Activated T-cell treated with anti-CD3 and anti-CD28 coated beads for 24 hours (primary cell): ENCODE measurements at regions not wholly inside any gene's neighbourhood (a gene's known extent, or its start where the extent isn't known, plus 50 kb on each side); places are given as distances from the start of the nearest gene placed in this dataset.
"Not testable (repeated sequence)": the region's sequence is repeated elsewhere in the genome, so short reads cannot be mapped to it uniquely, and the experiment has no call there.

Experiments
- DNase-seq: peaks from one replicate; pipeline ENCODE4 v3.0.0-alpha.2; 2020; ENCODE audit warnings: low read depth

- DNase-seq: not testable (repeated sequence)
Observed at GRCh38 chr7:159335181-159335926, 190.7 kb upstream of the VIPR2 start.

DNA sequence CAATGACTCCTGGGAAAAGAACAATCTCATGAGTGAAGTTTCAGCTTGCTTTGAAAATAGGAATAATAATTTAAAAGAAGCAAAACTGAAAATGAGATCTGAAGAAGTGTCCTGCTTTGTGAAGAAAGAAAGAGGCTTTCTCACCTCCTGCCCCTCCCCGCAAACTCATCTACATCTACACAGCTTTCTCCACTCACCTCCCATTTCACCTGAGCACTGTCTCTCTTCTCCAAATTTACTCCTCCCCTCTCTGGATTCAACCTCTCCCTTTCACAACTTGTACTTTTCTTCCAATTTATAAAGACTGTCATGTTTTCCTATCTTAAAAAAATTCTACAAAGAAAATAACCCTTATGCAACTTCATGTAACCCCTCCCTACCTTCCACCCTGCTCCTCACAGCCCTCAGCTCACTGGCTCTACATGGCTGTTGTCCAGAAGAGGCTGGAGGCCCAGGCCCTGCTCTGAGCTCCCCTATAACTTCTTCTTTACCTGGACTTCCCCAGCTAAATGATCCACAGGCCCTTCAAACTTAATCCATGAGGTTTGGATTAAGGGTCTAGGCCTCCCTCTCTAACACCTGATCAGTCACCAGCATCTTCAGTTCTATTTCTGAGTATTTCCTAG is 188.3 kb upstream of the VIPR2 start:
- not testable (repeated sequence) for DNase-seq

DNA sequence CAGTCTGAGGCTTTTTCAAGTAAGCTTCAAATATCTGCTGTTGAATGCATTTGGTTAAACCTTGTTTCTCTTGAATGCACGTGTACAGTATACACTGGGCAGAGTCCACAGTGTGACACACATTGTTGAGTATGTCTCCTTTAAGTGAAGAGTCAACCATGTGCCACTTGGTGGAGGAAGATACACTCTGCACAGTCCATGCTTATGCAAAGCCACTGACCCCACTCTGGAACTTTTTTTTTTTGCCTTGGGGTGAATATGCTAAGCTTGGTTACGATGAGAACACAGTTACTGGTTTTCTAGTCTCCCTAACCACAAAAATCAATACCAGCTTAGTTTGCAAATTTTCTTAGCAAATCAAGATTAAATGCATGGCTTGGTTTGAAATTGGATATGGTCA is 186.8 kb upstream of the VIPR2 start:
- no peak for DNase-seq

- DNase-seq: no peak
Observed at GRCh38 chr7:159329818-159330378, 185.2 kb upstream of the VIPR2 start.

GRCh38 chr7:159328096-159328495 is 183.4 kb upstream of the VIPR2 start:
- no peak for DNase-seq

GRCh38 chr7:159323359-159323758 is 178.7 kb upstream of the VIPR2 start:
- no peak for DNase-seq

DNA sequence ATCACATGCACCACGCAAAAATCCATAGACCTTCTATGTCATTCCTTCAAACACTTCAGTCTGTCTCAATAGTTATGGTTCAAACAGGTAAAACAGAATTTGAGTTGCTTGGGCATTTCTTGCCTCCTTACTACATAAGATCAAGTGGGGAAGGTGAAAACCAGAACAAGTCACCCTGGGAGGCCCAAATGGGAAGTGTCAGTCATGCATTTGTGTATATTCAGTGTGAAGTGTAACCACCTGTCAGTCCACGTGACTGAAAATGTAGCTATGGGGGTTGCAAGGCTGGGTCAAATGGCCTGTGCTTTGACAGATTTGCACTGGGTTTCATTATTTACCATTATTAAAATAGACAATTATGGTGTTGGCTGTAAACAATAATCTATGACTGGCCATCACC is 176.6 kb upstream of the VIPR2 start:
- DNase-seq: no peak

GRCh38 chr7:159318682-159319351 is 174.2 kb upstream of the VIPR2 start:
- no peak for DNase-seq

GRCh38 chr7:159317294-159317693 is 172.6 kb upstream of the VIPR2 start:
- no peak for DNase-seq

DNA sequence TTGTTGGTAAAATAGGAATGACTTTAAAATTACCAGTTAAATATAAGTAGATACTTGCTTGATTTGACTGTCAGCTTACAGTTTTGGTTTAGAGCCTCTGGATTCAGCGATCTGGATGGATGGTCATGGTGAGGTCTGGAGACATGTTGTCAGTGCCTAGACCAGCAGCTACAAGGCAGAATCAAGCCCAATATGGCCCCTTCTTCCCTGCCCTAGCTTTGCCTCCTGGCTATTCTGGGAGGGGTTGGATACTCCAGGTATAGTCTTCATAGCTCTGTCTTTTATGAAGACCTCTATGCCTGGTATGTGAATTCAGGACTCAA is 166.5 kb upstream of the VIPR2 start:
- DNase-seq: no peak

DNA sequence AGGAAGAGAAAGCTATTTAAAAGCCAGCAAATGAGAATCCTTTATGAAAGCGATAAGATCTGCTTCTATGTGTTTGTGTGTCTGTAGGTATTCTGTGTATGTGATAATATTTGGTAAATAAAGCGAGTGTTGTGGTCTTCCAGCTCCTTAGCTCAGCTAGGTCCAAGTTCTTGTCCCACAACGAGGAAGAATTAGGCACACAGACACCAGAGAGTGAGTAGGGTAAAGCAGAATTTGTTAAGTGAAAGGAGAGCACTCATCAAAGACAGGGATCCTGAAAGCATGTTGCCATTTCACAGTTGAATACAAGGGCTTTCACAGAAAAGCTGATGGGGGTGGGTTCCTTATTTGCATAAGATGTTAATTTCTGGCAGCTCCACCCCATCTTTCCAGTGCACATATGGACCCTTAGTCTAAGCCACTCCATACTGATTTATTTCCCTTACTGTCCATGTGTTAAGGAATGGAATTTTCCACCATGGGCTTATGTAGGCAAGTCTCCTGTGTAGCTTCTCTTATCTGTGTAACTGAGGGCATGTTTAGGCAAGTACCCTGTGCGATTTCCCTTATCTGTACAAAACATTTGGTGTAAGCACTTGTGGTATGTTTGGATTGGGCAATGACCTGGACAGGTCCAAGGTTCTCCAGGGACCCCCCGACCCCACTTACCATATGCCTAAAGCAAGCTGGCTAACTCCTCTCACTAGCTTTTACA is 165.9 kb upstream of the VIPR2 start:
- DNase-seq: no peak

GRCh38 chr7:159309214-159309613 is 164.5 kb upstream of the VIPR2 start:
- not testable (repeated sequence) for DNase-seq

GRCh38 chr7:159306012-159306411 is 161.3 kb upstream of the VIPR2 start:
- no peak for DNase-seq

GRCh38 chr7:159305185-159305584 is 160.5 kb upstream of the VIPR2 start:
- DNase-seq: not testable (repeated sequence)

DNA sequence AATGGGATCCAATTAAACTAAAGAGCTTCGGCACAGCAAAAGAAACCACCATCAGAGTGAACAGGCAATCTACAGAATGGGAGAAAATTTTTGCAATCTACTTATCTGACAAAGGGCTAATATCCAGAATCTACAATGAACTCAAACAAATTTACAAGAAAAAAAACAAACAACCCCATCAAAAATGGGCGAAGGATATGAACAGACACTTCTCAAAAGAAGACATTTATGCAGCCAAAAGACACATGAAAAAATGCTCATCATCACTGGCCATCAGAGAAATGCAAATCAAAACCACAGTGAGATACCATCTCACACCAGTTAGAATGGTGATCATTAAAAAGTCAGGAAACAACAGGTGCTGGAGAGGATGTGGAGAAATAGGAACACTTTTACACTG is 158.8 kb upstream of the VIPR2 start:
- DNase-seq: not testable (repeated sequence)

DNA sequence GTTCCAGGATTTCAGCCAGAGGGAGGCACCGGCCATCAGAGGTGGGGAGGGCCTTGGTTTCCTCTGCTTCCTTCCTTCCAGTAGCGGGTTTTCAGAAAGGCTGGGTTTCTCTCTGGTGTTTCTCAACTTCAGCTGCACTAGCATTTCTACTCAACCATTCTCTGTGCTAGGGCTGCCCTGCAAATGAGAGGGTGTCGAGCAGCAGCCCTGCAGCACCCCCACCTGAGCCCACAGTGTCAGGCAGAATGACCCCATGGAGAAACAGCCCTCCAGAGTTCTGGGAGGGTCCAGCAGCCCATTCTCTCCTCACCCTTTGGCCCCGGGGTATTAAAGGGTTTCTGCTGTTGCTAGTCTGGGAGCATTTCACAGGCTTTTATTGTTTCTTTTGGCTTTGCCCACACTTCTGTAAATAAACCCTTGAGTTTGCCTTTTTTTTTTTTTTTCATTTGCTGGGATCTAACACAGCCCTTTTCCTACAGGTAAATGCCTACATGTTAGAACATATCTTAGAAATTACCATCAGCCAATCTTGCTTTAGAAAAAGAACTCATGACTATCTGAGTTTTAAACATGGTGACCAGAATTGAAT is 151.5 kb upstream of the VIPR2 start:
- DNase-seq: no peak

GRCh38 chr7:159286487-159286886 is 141.8 kb upstream of the VIPR2 start:
- DNase-seq: not testable (repeated sequence)

DNA sequence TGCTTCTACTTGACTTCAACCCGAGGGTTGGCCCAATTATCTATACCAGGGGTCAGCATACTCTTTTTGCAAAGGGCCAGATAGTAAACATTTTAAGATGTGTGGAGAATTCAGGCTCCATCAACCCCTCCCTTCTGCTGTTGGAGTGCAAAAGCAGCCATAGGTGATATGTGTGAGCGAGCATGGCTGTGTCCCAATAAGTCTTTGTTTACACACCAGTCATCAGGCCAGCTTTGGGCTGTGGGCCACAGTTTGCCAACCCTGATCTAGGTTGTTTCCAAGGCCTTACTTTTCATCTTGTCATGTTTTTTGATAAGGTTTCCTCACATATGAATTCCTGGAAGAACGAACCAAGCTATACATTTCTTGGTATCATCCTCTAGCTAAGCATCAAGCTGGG is 136.9 kb upstream of the VIPR2 start:
- DNase-seq: no peak

GRCh38 chr7:159280008-159280407 is 135.3 kb upstream of the VIPR2 start:
- no peak for DNase-seq

DNA sequence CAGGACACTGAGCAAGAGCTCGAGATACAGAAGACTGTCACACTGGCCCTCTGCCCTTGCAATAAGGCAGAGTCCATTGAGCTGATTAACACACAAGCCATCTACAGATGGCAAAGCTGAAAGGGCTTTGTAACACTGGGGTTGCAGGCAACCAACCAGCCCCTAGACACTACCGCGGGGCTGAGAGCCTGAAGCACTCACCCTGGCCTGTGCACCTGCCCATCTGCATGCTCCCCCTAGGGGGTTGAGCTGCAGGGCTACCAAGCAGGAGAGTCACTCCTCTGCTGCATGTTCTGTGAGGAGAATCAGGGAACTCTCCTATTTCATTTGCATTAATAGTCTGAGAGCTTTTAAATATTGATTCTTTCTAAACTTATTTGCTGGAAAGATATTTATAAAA is 128.1 kb upstream of the VIPR2 start:
- DNase-seq: no peak

DNA sequence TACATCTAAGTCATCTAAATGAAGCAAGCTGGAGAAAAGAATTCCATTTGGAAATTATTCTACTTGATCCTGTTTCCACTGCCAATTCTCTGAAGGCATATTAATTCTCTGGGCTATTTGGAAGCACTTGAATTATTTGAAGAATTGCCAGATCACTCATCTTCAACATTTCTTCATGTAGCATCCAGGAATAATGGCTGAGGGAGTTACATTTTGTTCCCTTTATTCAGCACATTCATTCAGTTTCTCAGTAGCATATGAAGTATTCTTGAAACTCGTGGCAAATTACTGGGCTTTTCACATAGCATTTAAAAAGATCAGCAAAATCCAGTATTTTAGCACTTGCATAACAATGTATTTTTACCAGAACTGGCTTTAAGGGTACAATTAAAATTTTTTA is 127.1 kb upstream of the VIPR2 start:
- DNase-seq: no peak

DNA sequence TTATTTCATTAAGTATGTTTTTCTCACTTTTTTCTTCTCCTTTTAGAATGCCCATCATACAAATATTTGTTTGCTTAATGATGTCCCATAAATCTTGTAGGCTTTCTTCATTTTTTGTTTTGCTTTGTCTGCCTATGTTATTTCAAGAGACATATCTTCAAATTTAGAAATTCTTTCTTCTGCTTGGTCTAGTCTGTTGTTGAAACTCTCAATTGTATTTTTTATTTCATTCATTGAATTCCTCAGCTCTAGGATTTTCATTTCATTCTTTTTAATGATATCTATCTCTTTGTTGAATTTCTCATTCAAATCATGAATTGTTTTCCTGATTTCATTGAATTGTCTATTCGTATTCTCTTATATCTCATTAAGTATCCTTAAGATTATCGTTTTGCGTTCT is 125.1 kb upstream of the VIPR2 start:
- no peak for DNase-seq
